GM18499 (cell line): ENCODE measurements at regions not wholly inside any gene's neighbourhood (a gene's known extent, or its start where the extent isn't known, plus 50 kb on each side); places are given as distances from the start of the nearest gene placed in this dataset.

Experiments used
- ATAC-seq: cut with Tn5 transposase; IDR thresholded peaks from one replicate; pipeline ENCODE4 v1.9.1; 2021; ENCODE audit warnings: moderate number of reproducible peaks; ENCODE audit not compliant: insufficient read depth, unreplicated experiment

DNA sequence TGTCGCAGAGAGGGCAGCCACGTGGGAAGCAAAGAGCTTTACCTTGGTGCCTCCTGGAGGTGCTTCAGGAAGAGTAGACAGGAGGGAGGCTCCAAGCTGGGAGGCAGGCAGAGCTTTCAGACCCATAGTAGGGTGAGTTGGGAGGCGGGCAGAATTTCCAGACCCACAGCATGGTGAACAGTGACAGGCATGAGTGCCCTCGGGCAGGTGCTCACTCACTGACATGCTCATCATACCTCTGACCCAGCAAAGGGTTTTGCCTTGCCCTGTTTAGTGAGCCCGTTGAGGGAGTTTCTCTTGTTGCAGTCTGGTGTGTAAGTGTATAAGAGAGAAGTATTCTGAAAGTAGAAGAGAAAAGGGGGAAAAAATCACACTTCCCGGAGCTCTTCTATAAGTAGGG lies 86.4 kb upstream of the NTM start:
- no peak for ATAC-seq

DNA sequence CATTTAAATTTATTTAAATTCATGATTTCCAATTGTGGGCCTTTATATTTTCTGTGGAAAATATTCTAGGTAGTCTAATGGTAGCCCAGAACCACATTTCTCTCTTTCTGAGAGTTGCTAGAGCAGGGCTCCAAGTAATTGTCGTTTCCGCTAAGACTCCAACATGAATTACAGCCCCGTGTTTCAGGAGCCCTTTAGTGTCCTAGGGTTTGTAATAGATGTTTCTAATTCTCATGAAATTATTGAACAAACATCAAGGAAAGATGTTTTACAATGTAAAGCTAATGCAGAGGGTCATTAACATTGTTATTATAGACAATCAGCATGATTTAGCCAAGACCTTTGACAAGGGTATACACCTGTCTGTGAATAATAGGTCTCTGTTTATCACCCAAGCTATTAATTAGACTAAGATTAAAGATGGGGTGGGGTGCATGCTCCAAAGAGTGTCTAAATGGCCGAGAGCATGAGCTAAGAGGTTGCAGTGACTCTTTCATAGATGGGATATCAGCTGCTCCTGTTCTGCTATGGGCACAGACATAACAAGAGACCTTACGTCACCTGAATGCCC lies 81.8 kb upstream of the NTM start:
- no peak for ATAC-seq

DNA sequence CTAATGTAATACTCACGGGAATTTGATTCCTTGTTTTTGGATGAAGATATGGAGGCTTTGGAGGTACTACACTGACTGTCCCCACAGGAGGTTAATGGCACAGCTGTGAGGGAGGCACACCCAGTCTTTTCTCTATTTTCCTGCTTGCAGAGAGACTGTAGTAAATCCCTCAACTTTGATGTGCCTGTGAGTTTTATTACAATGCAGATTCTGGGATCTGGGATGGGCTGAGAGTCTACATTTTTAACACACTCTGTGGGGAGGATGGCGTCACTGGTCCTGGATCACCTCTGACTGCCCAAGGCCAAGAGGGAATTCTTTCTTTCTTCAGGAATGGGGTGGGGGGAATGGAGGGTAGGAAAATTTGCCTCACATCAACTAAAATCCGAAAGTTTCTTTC lies 80.2 kb upstream of the NTM start:
- ATAC-seq, result no peak

DNA sequence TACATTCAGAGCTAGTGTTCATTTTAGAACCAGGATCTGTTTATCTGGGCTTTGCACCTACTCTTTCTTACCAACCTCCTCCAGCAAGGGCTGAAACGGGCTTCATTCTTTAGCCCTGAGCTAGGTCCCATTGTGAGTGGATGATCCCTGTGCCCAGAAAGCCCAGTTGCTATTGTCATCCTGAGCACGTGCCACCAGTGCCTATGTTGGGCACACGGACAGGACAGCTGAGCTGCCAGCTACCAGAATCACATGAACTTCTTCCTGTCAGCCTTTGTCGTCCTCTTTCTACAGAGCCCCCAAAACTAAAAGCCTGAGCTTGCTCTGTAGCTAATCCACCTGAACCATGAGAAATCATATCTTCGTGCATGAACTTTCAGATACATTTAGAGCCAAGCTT lies 74.4 kb upstream of the NTM start:
- ATAC-seq, result no peak

DNA sequence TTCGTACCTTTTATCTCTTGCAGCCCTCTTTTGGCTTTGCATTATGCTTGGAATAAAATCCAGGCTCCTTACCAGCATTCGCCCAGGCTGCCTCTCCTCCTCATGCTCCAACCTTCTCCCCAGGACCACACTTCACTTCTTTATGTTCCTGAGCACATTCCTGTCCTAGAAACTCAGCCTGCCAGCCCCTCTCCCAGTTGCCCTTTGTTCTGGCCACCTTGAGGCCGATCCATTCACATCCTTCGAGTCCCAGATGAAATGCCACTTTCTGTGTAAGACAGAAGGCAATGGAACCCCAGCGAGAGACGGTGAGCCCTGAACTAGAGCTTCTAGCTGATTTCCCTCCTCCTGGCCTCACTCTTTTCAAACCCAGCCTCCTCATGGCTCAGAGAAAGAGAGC lies 73.0 kb upstream of the NTM start:
- no peak for ATAC-seq

- ATAC-seq, result no peak
Observed at GRCh38 chr11:131299598-131300438, 70.6 kb upstream of the NTM start.

GRCh38 chr11:131300439-131300717 lies 70.0 kb upstream of the NTM start:
- no peak for ATAC-seq

DNA sequence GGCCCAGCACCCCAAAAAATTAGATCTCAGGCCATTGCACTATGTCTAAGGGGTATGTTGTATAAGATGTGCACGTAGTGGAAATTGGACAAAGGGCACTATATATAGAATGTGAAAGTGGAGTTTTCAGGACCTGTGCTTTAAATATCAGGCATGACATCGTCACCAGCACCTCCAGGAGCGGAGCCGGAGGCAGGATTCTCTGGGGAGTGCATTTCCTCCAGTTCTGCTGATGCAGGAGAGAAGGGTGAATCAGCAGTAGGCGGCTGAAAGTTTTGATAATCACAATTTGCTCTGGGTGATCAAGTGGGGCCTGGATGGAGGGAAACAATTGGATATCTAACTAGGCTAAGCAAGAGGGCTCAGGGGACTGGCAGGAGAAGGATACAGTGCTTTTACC lies 69.1 kb upstream of the NTM start:
- ATAC-seq, result no peak

DNA sequence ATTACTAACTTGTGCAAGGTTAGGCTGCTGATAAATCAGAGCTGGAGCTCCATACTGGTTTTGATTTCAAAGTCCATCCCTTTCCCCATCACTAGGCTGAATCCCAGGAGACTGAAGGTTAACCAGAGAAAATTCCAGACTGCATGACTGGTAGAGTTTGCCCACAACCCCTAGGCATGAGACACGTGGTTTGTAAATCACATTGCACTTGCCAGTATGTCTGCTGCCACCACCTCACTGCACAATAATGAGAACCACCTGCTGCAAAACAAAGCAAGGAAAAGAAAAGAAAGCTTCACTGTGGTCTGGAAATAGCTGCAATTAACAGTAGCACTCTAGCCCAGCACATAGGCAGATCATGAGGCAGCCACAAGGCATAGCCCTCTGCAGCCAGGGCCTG lies 67.6 kb upstream of the NTM start:
- ATAC-seq, result no peak

DNA sequence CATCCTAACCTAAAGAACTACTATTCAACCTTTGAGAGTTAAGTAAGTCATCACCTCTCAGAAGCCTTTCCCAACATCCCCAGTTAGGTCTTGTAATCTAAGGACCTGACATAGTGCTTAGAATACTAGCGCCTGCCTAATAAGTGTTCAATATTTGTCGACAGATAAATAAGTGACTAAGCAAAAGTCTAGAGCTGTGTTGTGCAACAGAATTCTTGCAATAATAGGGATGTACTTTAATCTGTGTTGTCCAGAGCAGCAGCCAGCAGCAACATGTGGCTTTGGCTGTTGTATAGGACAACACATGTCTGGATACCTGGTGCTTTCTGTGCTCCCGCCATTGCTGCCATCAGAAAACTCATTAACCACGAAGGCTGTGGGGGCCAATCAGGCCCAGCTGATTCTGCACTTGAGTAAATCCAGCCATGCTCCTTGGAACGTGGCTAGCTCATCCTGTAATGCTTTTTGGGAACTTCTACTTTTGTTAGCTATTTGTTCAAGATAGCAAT lies 66.8 kb upstream of the NTM start:
- no peak for ATAC-seq

GRCh38 chr11:131305005-131305404 lies 65.4 kb upstream of the NTM start:
- no peak for ATAC-seq

DNA sequence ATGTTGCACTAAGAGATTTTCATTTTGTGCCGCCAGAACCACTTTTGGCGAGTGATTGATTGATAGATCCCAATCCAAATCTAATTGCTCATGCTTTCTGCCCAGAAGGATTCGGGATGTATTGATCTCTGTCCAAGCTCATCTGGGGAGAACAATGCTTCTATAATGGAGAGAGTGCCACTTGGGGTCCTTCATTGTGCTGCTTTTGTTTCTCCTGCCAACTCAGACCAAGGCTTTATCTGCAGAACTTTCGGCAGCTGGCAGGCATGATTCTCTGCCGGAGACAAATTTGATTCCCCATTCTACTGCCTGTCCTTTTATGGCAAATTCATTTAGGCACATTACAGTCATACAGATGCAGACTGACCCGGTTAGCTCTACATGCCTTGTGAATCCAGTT lies 62.9 kb upstream of the NTM start:
- no peak for ATAC-seq

GRCh38 chr11:131309776-131310175 lies 60.6 kb upstream of the NTM start:
- no peak for ATAC-seq

- ATAC-seq, result no peak
Observed at GRCh38 chr11:131311776-131312514, 58.5 kb upstream of the NTM start.
